HCT116 (cell line): ENCODE measurements at regions not wholly inside any gene's neighbourhood (a gene's known extent, or its start where the extent isn't known, plus 50 kb on each side); places are given as distances from the start of the nearest gene placed in this dataset.

Source experiments
- ATAC-seq: fragments of 200-7000 bp; cut with Tn5 transposase; 2 replicates; pipeline ENCODE4 v1.9.1; 2020; ENCODE audit warnings: mild to moderate bottlenecking, moderate library complexity
- BruUV-seq: library from RNA; stranded (reverse); fragments of 400-500 nt; replicated peaks from 2 replicates; lab custom pipeline; 2021; lab: Mats Ljungman, UMichigan
- CTCF ChIA-PET: fragments of 300-600 bp; sonication (Branson Sonifier 250); formaldehyde crosslinking; loops from one replicate; lab custom pipeline; 2021; ENCODE audit warnings: antibody characterized with exemption; lab: Charles Lee
- POLR2A ChIA-PET: fragments of 300-600, 350-600 bp; sonication (Branson Sonifier 250); formaldehyde crosslinking; loops from one replicate; lab custom pipeline; 2021; ENCODE audit warnings: antibody characterized with exemption; lab: Charles Lee
- RAD21 ChIA-PET, 2 experiments: fragments of 300-600 bp; sonication (Branson Sonifier 250); formaldehyde crosslinking; loops; one replicate each; lab custom pipeline; 2023; ENCODE audit warnings: low total read pairs in 2 of 2; ENCODE audit not compliant: uncharacterized antibody in 2 of 2, unreplicated experiment in 2 of 2, low non-redundant PET in 1 of 2; lab: Charles Lee
- DNase-seq: peaks from one replicate; pipeline ENCODE4 v3.0.0-alpha.2; 2010; ENCODE audit warnings: low read depth, low spot score
- H2AFZ ChIP-seq: fragments of 200-600 bp; shearing (Covaris generic), sonication (generic); 2 replicates; pipeline ENCODE4 v1.6.1; 2017; ENCODE audit warnings: low read depth, mixed run types, mixed read lengths, antibody characterized with exemption, low read length; ENCODE audit not compliant: poor library complexity, severe bottlenecking
- H3K27ac ChIP-seq: 2 replicates; pipeline ENCODE4 v1.5.1; 2012; ENCODE audit warnings: low read depth, low read length
- H3K27me3 ChIP-seq: fragments of 200-600 bp; sonication (generic); 2 replicates; pipeline ENCODE4 v1.6.1; 2016; ENCODE audit warnings: mixed run types, low read length, mixed read lengths; ENCODE audit not compliant: insufficient read depth
- H3K36me3 ChIP-seq, 2 experiments: fragments of 200-500 bp in 1 of 2; fragments of 200-600 bp in 1 of 2; sonication (Bioruptor generic) in 1 of 2; sonication (generic) in 1 of 2; 2 replicates each; pipeline versions ENCODE4 v1.5.1 to v1.6.1; 2014 to 2016; ENCODE audit warnings: low read length in 2 of 2, inconsistent platforms in 1 of 2, mixed read lengths in 1 of 2, mixed run types in 1 of 2; ENCODE audit not compliant: insufficient read depth in 2 of 2, control insufficient read depth in 1 of 2
- H3K4me1 ChIP-seq, 2 experiments: fragments of 200-600 bp in 1 of 2; sonication (generic) in 1 of 2; 2 replicates each; pipeline versions ENCODE4 v1.5.1 to v1.6.1; 2012 to 2017; ENCODE audit warnings: low read length in 2 of 2, inconsistent platforms in 1 of 2, mild to moderate bottlenecking in 1 of 2, mixed read lengths in 1 of 2, mixed run types in 1 of 2, moderate library complexity in 1 of 2; ENCODE audit not compliant: insufficient read depth in 2 of 2, control insufficient read depth in 1 of 2
- H3K4me2 ChIP-seq: fragments of 200-600 bp; sonication (generic); 2 replicates; pipeline ENCODE4 v1.6.1; 2017; ENCODE audit warnings: mixed run types, low read length, mixed read lengths
- H3K4me3 ChIP-seq, 2 experiments: fragments of 200-600 bp in 1 of 2; sonication (generic) in 1 of 2; replicated peaks in 1 of 2; 2 replicates each; pipeline ENCODE4 v1.5.1; 2011 to 2016; ENCODE audit warnings: low read length in 2 of 2, control low read depth in 1 of 2, low read depth in 1 of 2, mild to moderate bottlenecking in 1 of 2, mixed read lengths in 1 of 2, mixed run types in 1 of 2
- H3K79me2 ChIP-seq: fragments of 200-600 bp; sonication (generic); 2 replicates; pipeline ENCODE4 v1.6.1; 2017; ENCODE audit warnings: mild to moderate bottlenecking, mixed run types, low read length, moderate library complexity, mixed read lengths; ENCODE audit not compliant: insufficient read depth
- H3K9ac ChIP-seq: fragments of 200-600 bp; sonication (generic); 2 replicates; pipeline ENCODE4 v1.6.1; 2016; ENCODE audit warnings: low read length, mixed read lengths
- H3K9me2 ChIP-seq: fragments of 200-600 bp; sonication (generic), shearing (Covaris generic); 2 replicates; pipeline ENCODE4 v1.6.1; 2017; ENCODE audit warnings: mixed run types, mild to moderate bottlenecking, moderate library complexity; ENCODE audit not compliant: insufficient read depth
- H3K9me3 ChIP-seq, 2 experiments: fragments of 200-500 bp in 1 of 2; fragments of 200-600 bp in 1 of 2; sonication (Bioruptor generic) in 1 of 2; sonication (generic) in 1 of 2; 2 replicates each; pipeline ENCODE4 v1.6.1; 2014 to 2017; ENCODE audit warnings: low read length in 2 of 2, mixed read lengths in 2 of 2, inconsistent platforms in 1 of 2, low read depth in 1 of 2, mild to moderate bottlenecking in 1 of 2, mixed run types in 1 of 2, moderate library complexity in 1 of 2; ENCODE audit not compliant: control insufficient read depth in 1 of 2, insufficient read depth in 1 of 2
- H4K20me1 ChIP-seq: fragments of 200-600 bp; sonication (generic), shearing (Covaris generic); 2 replicates; pipeline ENCODE4 v1.6.1; 2017; ENCODE audit warnings: mixed run types, mild to moderate bottlenecking, moderate library complexity; ENCODE audit not compliant: insufficient read depth
- CBX3 ChIP-seq: IDR thresholded peaks from 2 replicates; pipeline ENCODE4 v1.6.1; 2012; ENCODE audit warnings: low read depth
- EZH2 ChIP-seq: fragments of 200-600 bp; sonication (generic); IDR thresholded peaks from 2 replicates; pipeline ENCODE4 v1.6.1; 2017; ENCODE audit warnings: antibody characterized with exemption, mixed run types
- EZH2phosphoT487 ChIP-seq: fragments of 200-600 bp; IDR thresholded peaks from 2 replicates; pipeline ENCODE4 v1.6.1; 2018; ENCODE audit warnings: antibody characterized with exemption, borderline replicate concordance
- JUND ChIP-seq: IDR thresholded peaks from 2 replicates; pipeline ENCODE4 v1.6.1; 2012
- POLR2A ChIP-seq: IDR thresholded peaks from 2 replicates; pipeline ENCODE4 v1.7.0; 2011; ENCODE audit warnings: borderline replicate concordance; ENCODE audit not compliant: insufficient read depth, insufficient read length; ENCODE audit errors: extremely low read depth
- RAD21 ChIP-seq: IDR thresholded peaks from 2 replicates; pipeline ENCODE4 v1.6.1; 2012; ENCODE audit warnings: low read depth, mild to moderate bottlenecking
- SIN3A ChIP-seq: IDR thresholded peaks from 2 replicates; pipeline ENCODE4 v1.6.1; 2012; ENCODE audit warnings: low read depth
- SRF ChIP-seq: IDR thresholded peaks from 2 replicates; pipeline ENCODE4 v1.6.1; 2012; ENCODE audit warnings: low read depth
- TCF7L2 ChIP-seq: IDR thresholded peaks from 2 replicates; pipeline ENCODE4 v1.7.0; 2011; ENCODE audit warnings: borderline replicate concordance, inconsistent platforms; ENCODE audit not compliant: insufficient read depth, insufficient read length; ENCODE audit errors: extremely low read depth
- YY1 ChIP-seq: IDR thresholded peaks from 2 replicates; pipeline ENCODE4 v1.6.1; 2011; ENCODE audit warnings: low read length, low read depth, moderate library complexity, mild to moderate bottlenecking; ENCODE audit not compliant: insufficient replicate concordance; ENCODE audit errors: extremely low read depth
- ZNF274 ChIP-seq: fragments of 200-500 bp; sonication (Bioruptor generic); IDR thresholded peaks from 2 replicates; pipeline ENCODE4 v1.6.1; 2014; ENCODE audit warnings: mild to moderate bottlenecking, low read depth, low read length, inconsistent platforms
- intact Hi-C: fragments of 100-400 bp; cut with micrococcal nuclease; formaldehyde crosslinking; loops from 2 replicates; pipeline ENCODE4 v1.10.0; 2022
- TF ChIP-seq, protein P1 (sequence below): IDR thresholded peaks from 2 replicates; pipeline ENCODE4 v1.6.1; 2012; ENCODE audit warnings: low read depth
- TF ChIP-seq, protein P2 (sequence below): IDR thresholded peaks from 2 replicates; pipeline ENCODE4 v1.6.1; 2011; ENCODE audit warnings: mild to moderate bottlenecking, low read length, moderate library complexity; ENCODE audit not compliant: insufficient replicate concordance; ENCODE audit errors: extremely low read depth
- TF ChIP-seq, protein P3 (sequence below): IDR thresholded peaks from 2 replicates; pipeline ENCODE4 v1.6.1; 2012
- TF ChIP-seq, protein P4 (sequence below): IDR thresholded peaks from 2 replicates; pipeline ENCODE4 v1.6.1; 2012

DNA sequence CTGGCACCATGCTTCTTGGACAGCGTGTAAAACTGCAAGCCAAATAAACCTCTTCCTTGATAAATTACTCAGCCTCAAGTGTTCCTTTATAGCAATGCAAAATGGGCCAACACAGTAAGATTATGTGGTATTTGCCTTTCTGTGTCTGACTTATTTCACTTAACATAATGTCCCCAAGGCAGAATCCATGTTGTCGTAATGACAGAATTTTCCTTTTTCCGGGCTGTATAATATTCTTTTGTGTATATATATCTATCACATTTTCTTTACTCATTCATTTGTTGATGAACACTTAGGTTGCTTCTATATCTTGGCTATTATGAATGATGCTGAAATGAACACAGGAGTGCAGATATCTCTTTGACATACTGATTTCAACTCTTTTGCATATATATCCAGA is 209.1 kb upstream of the PTER start:
- H3K9ac ChIP-seq: no peak overlapping the region
- no peak overlapping the region for H3K4me3 ChIP-seq
- H3K79me2 ChIP-seq: no peaks in the 10 kb centered on the region
- intact Hi-C loops: no loop called here
- H3K4me1 ChIP-seq: no peaks in the 10 kb centered on the region
- no peaks in the 10 kb centered on the region for H3K9me2 ChIP-seq
- no peak overlapping the region for H2AFZ ChIP-seq
- DNase-seq (no peak), ATAC-seq (no peak)
- no peak overlapping the region for H3K27ac ChIP-seq
- no peak overlapping the region for H3K4me2 ChIP-seq
- no peaks in the 10 kb centered on the region for H4K20me1 ChIP-seq
- RAD21 ChIA-PET: no interaction called here
- no TSS peak for BruUV-seq
- H3K36me3 ChIP-seq: no peaks in the 10 kb centered on the region
- H3K27me3 ChIP-seq: peaks cover 9% of the 10 kb centered on the region; the same call in 1 of the 2 replicates
- POLR2A ChIA-PET: no interaction called here
- TF ChIP-seq CBX3 (no peak), YY1 (no peak), ZNF274 (no peak), EZH2 (no peak), EZH2phosphoT487 (no peak), SIN3A (no peak), TCF7L2 (no peak), SRF (no peak), JUND (no peak), RAD21 (no peak), POLR2A (no peak)
- TF ChIP-seq, protein P1, sequence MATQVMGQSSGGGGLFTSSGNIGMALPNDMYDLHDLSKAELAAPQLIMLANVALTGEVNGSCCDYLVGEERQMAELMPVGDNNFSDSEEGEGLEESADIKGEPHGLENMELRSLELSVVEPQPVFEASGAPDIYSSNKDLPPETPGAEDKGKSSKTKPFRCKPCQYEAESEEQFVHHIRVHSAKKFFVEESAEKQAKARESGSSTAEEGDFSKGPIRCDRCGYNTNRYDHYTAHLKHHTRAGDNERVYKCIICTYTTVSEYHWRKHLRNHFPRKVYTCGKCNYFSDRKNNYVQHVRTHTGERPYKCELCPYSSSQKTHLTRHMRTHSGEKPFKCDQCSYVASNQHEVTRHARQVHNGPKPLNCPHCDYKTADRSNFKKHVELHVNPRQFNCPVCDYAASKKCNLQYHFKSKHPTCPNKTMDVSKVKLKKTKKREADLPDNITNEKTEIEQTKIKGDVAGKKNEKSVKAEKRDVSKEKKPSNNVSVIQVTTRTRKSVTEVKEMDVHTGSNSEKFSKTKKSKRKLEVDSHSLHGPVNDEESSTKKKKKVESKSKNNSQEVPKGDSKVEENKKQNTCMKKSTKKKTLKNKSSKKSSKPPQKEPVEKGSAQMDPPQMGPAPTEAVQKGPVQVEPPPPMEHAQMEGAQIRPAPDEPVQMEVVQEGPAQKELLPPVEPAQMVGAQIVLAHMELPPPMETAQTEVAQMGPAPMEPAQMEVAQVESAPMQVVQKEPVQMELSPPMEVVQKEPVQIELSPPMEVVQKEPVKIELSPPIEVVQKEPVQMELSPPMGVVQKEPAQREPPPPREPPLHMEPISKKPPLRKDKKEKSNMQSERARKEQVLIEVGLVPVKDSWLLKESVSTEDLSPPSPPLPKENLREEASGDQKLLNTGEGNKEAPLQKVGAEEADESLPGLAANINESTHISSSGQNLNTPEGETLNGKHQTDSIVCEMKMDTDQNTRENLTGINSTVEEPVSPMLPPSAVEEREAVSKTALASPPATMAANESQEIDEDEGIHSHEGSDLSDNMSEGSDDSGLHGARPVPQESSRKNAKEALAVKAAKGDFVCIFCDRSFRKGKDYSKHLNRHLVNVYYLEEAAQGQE: no peak
- TF ChIP-seq, protein P2, sequence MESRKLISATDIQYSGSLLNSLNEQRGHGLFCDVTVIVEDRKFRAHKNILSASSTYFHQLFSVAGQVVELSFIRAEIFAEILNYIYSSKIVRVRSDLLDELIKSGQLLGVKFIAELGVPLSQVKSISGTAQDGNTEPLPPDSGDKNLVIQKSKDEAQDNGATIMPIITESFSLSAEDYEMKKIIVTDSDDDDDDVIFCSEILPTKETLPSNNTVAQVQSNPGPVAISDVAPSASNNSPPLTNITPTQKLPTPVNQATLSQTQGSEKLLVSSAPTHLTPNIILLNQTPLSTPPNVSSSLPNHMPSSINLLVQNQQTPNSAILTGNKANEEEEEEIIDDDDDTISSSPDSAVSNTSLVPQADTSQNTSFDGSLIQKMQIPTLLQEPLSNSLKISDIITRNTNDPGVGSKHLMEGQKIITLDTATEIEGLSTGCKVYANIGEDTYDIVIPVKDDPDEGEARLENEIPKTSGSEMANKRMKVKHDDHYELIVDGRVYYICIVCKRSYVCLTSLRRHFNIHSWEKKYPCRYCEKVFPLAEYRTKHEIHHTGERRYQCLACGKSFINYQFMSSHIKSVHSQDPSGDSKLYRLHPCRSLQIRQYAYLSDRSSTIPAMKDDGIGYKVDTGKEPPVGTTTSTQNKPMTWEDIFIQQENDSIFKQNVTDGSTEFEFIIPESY: no peak
- TF ChIP-seq, protein P3, sequence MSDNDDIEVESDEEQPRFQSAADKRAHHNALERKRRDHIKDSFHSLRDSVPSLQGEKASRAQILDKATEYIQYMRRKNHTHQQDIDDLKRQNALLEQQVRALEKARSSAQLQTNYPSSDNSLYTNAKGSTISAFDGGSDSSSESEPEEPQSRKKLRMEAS: no peak
- TF ChIP-seq, protein P4, sequence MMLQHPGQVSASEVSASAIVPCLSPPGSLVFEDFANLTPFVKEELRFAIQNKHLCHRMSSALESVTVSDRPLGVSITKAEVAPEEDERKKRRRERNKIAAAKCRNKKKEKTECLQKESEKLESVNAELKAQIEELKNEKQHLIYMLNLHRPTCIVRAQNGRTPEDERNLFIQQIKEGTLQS: no peak
- no peaks in the 10 kb centered on the region for H3K9me3 ChIP-seq
- CTCF ChIA-PET: no interaction called here
